ENCODE measurements at regions not wholly inside any gene's neighbourhood (a gene's known extent, or its start where the extent isn't known, plus 50 kb on each side); places are given as distances from the start of the nearest gene placed in this dataset.

DNA sequence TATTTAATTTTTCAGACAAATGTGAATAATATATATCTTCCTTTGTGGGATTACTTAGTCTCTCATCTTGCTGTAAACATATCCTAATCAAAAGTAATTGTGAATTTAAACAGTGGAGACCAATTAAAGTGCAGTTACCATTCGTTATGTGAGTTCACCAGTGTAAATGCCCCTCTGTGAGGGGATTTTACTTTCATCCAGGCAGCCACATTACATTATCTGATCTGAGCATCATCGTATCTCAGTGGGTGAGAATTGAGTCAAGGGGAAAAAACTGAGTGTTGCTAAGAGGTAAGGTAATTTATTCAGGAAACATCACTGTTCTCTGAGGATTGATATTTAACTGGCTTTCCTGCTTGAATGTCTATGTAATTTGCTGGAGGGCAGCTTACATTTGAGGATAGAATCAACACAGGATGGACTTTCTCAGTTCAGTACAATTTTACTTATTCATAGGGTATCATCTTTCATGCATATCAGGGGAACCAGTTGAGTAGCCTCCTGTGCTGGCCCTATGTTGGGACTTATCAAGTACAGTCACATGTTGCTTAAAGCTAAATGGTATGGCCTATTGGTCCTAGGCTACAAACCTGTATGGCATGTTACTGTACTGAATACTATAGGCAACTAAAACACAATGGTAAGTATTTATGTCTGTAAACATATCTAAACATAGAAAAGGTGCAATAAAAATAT is 219.7 kb downstream of the CD47 start:
- 66 to 83% methylated on average over 2 of the region's 2 CpGs for WGBS, 2 experiments (ENCODE audit: low coverage in 1 of 2, low lambda C conversion rate in 2 of 2, missing lambda C conversion rate in 2 of 2)
- Histone ChIP-seq H3K79me2 (ENCODE audit: insufficient read depth) (no peaks in the 10 kb centered on the region), H3K4me2 (ENCODE audit: unreplicated experiment) (no peak overlapping the region), H3K9me2 (ENCODE audit: insufficient read depth) (no peaks in the 10 kb centered on the region), H3K9ac (no peak overlapping the region), H4K20me1 (ENCODE audit: insufficient read depth) (no peaks in the 10 kb centered on the region), H3K4me1 (ENCODE audit: insufficient read depth) (no peaks in the 10 kb centered on the region), H3K27me3 (replicated peaks; ENCODE audit: insufficient read depth) (no peaks in the 10 kb centered on the region), H3K27ac (no peak overlapping the region), H3K4me3 (no peak overlapping the region), H3F3A (ENCODE audit: insufficient read depth) (no peaks in the 10 kb centered on the region), H2AFZ (no peak overlapping the region), H3K9me3 (ENCODE audit: low read depth) (no peaks in the 10 kb centered on the region), H3K36me3 (ENCODE audit: low read depth) (no peaks in the 10 kb centered on the region)
- TF ChIP-seq EZH2phosphoT487 (IDR thresholded peaks at IDR 0.05; ENCODE audit: insufficient read depth, low read depth) (no peak), EZH2 (IDR thresholded peaks at IDR 0.05; ENCODE audit: insufficient read depth, poor library complexity, severe bottlenecking) (no peak)
- in situ Hi-C loops (cut with MboI) = no loop called here
- DNase-seq = no peak

DNA sequence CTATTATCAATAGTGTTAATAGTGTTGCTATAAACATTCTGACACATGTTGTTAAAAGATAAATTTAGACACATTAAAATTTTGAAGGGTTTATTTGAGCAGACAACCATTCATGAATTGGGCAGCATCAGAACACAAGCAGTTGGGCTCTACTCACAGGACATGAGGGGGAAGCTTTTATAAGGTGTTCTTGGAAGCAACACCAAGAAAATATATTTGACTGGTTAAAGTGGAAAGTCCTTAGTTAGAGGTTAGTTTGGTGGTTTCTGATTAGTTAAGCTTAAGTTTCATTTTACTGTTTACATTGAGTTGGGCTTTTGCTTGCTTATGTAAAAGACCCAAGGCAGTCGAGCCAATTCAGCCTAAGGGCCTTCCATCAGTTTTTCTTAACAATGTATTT is 220.7 kb downstream of the CD47 start:
- no peaks in the 10 kb centered on the region for H3K36me3 ChIP-seq (ENCODE audit: low read depth)
- H2AFZ ChIP-seq = no peak overlapping the region
- H3K9me3 ChIP-seq (ENCODE audit: low read depth) = no peaks in the 10 kb centered on the region
- DNase-seq = no peak
- no peaks in the 10 kb centered on the region for H3K79me2 ChIP-seq (ENCODE audit: insufficient read depth)
- H3K27ac ChIP-seq = no peak overlapping the region
- H3K4me2 ChIP-seq (ENCODE audit: unreplicated experiment) = no peak overlapping the region
- H4K20me1 ChIP-seq (ENCODE audit: insufficient read depth) = no peaks in the 10 kb centered on the region
- H3K9ac ChIP-seq = no peak overlapping the region
- H3F3A ChIP-seq (ENCODE audit: insufficient read depth) = no peaks in the 10 kb centered on the region
- H3K4me1 ChIP-seq (ENCODE audit: insufficient read depth) = no peaks in the 10 kb centered on the region
- H3K27me3 ChIP-seq (replicated peaks; ENCODE audit: insufficient read depth) = no peaks in the 10 kb centered on the region
- no peaks in the 10 kb centered on the region for H3K9me2 ChIP-seq (ENCODE audit: insufficient read depth)
- 62% methylated on average over 1 of the region's 1 CpG for WGBS, 2 experiments (ENCODE audit: low coverage in 1 of 2, low lambda C conversion rate in 2 of 2, missing lambda C conversion rate in 2 of 2)
- H3K4me3 ChIP-seq = no peak overlapping the region
- in situ Hi-C loops (cut with MboI) = no loop called here
- no peak for TF ChIP-seq EZH2phosphoT487 (IDR thresholded peaks at IDR 0.05; ENCODE audit: insufficient read depth, low read depth)
- no peak for TF ChIP-seq EZH2 (IDR thresholded peaks at IDR 0.05; ENCODE audit: insufficient read depth, poor library complexity, severe bottlenecking)

DNA sequence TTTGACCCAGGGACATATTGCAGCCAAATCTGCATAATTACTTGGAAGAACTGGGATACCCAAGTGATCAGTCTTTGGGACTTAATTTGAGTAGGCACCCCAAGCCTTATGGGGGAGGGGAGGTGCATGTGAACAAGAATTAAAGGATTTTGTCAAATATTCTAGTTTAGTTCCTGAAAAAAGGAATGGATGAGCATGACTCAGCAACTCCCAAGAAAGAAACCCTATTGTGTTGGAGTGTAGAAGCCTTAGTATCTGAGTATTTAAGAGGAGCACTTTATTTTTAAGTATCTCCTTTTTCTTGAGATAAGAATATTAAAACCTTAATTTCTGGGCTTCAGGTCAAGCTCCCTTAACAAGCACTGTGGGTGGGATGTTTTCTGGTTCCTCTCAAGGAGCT is 222.4 kb downstream of the CD47 start:
- Histone ChIP-seq H3K9me2 (ENCODE audit: insufficient read depth) (no peaks in the 10 kb centered on the region), H3K9ac (no peak overlapping the region), H3K36me3 (ENCODE audit: low read depth) (no peaks in the 10 kb centered on the region), H4K20me1 (ENCODE audit: insufficient read depth) (no peaks in the 10 kb centered on the region), H3K4me3 (no peak overlapping the region), H3K27ac (no peak overlapping the region), H3F3A (ENCODE audit: insufficient read depth) (no peaks in the 10 kb centered on the region), H3K27me3 (replicated peaks; ENCODE audit: insufficient read depth) (no peaks in the 10 kb centered on the region), H3K4me2 (ENCODE audit: unreplicated experiment) (no peak overlapping the region), H3K79me2 (ENCODE audit: insufficient read depth) (no peaks in the 10 kb centered on the region), H3K4me1 (ENCODE audit: insufficient read depth) (no peaks in the 10 kb centered on the region), H2AFZ (no peak overlapping the region), H3K9me3 (ENCODE audit: low read depth) (no peaks in the 10 kb centered on the region)
- TF ChIP-seq EZH2 (IDR thresholded peaks at IDR 0.05; ENCODE audit: insufficient read depth, poor library complexity, severe bottlenecking) (no peak), EZH2phosphoT487 (IDR thresholded peaks at IDR 0.05; ENCODE audit: insufficient read depth, low read depth) (no peak)
- no peak for DNase-seq
- in situ Hi-C loops (cut with MboI) = no loop called here

DNA sequence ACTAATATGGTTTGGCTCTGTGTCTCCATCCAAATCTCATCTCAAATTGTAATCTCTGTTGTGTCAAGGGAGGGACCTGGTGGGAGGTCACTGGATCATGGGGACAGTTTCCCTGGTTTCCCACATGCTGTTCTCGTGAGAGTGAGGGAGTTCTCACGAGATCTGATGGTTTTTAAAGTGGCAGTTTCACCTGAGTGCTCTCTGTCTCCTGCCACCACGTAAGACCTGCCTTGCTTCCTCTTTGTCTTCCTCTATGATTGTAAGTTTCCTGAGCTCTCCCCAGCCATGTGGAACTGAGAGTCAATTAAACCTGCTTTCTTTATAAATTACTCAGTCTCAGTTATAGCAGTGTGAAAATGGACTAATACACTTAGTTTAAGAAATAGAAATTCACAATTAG is 228.9 kb downstream of the CD47 start:
- no peaks in the 10 kb centered on the region for H3F3A ChIP-seq (ENCODE audit: insufficient read depth)
- H3K79me2 ChIP-seq (ENCODE audit: insufficient read depth) = no peaks in the 10 kb centered on the region
- no peak overlapping the region for H3K27ac ChIP-seq
- H3K9me2 ChIP-seq (ENCODE audit: insufficient read depth) = no peaks in the 10 kb centered on the region
- no peaks in the 10 kb centered on the region for H3K36me3 ChIP-seq (ENCODE audit: low read depth)
- no peak overlapping the region for H2AFZ ChIP-seq
- no peaks in the 10 kb centered on the region for H3K9me3 ChIP-seq (ENCODE audit: low read depth)
- no peak overlapping the region for H3K4me2 ChIP-seq (ENCODE audit: unreplicated experiment)
- no peak overlapping the region for H3K9ac ChIP-seq
- WGBS, 2 experiments (ENCODE audit: low coverage in 1 of 2, low lambda C conversion rate in 2 of 2, missing lambda C conversion rate in 2 of 2) = 36 to 43% methylated on average over 3 of the region's 3 CpGs
- in situ Hi-C loops (cut with MboI) = no loop called here
- TF ChIP-seq EZH2phosphoT487 (IDR thresholded peaks at IDR 0.05; ENCODE audit: insufficient read depth, low read depth) (no peak), EZH2 (IDR thresholded peaks at IDR 0.05; ENCODE audit: insufficient read depth, poor library complexity, severe bottlenecking) (no peak)
- H3K27me3 ChIP-seq (replicated peaks; ENCODE audit: insufficient read depth) = no peaks in the 10 kb centered on the region
- H3K4me1 ChIP-seq (ENCODE audit: insufficient read depth) = no peaks in the 10 kb centered on the region
- no peaks in the 10 kb centered on the region for H4K20me1 ChIP-seq (ENCODE audit: insufficient read depth)
- DNase-seq = no peak
- H3K4me3 ChIP-seq = no peak overlapping the region

GRCh38 chr3:107861422-107861821 is 229.4 kb downstream of the CD47 start:
- Histone ChIP-seq H2AFZ (no peak overlapping the region), H3K27ac (no peak overlapping the region)
- WGBS, 2 experiments (ENCODE audit: low coverage in 1 of 2, low lambda C conversion rate in 2 of 2, missing lambda C conversion rate in 2 of 2) = 5 to 11% methylated on average over 2 of the region's 2 CpGs

More at GRCh38 chr3:107861422-107861821, 229.4 kb downstream of the CD47 start:
- no peak overlapping the region for H3K4me3 ChIP-seq
- in situ Hi-C loops (cut with MboI) = no loop called here
- H3K4me1 ChIP-seq (ENCODE audit: insufficient read depth) = no peaks in the 10 kb centered on the region
- no peaks in the 10 kb centered on the region for H4K20me1 ChIP-seq (ENCODE audit: insufficient read depth)
- H3F3A ChIP-seq (ENCODE audit: insufficient read depth) = no peaks in the 10 kb centered on the region
- no peaks in the 10 kb centered on the region for H3K9me2 ChIP-seq (ENCODE audit: insufficient read depth)
- no peak overlapping the region for H3K4me2 ChIP-seq (ENCODE audit: unreplicated experiment)
- no peaks in the 10 kb centered on the region for H3K9me3 ChIP-seq (ENCODE audit: low read depth)
- H3K79me2 ChIP-seq (ENCODE audit: insufficient read depth) = no peaks in the 10 kb centered on the region
- H3K9ac ChIP-seq = no peak overlapping the region
- TF ChIP-seq EZH2 (IDR thresholded peaks at IDR 0.05; ENCODE audit: insufficient read depth, poor library complexity, severe bottlenecking) = no peak
- TF ChIP-seq EZH2phosphoT487 (IDR thresholded peaks at IDR 0.05; ENCODE audit: insufficient read depth, low read depth) = no peak
- no peaks in the 10 kb centered on the region for H3K27me3 ChIP-seq (replicated peaks; ENCODE audit: insufficient read depth)
- DNase-seq = no peak
- no peaks in the 10 kb centered on the region for H3K36me3 ChIP-seq (ENCODE audit: low read depth)
